Choroid plexus epithelial cell (primary cell): ENCODE measurements at regions not wholly inside any gene's neighbourhood (a gene's known extent, or its start where the extent isn't known, plus 50 kb on each side); places are given as distances from the start of the nearest gene placed in this dataset.
A peak's percentile ranks its signal among the peaks of the same experiment; 100 is the strongest.

ENCODE experiments used
- DNase-seq: peaks from one replicate; pipeline ENCODE4 v3.0.0-alpha.2; 2010; ENCODE audit warnings: low read depth
- H3K4me3 ChIP-seq: 2 replicates; pipeline ENCODE4 v1.5.1; 2011; ENCODE audit warnings: low read depth, mild to moderate bottlenecking, control low read depth, low read length, moderate library complexity
- CTCF ChIP-seq: conservative IDR thresholded peaks from 2 replicates; pipeline ENCODE4 v1.5.1; 2011; ENCODE audit warnings: low read depth, mild to moderate bottlenecking, control low read depth, inconsistent platforms, low read length, moderate library complexity

- no peak for TF ChIP-seq CTCF
- H3K4me3 ChIP-seq = no peak overlapping the region
- DNase-seq = no peak
Measured at GRCh38 chr11:130766650-130767565, 149.4 kb downstream of the SNX19 start.

- peak; percentile 51 for DNase-seq
- peak; percentile 1 for TF ChIP-seq CTCF
- H3K4me3 ChIP-seq = no peak overlapping the region
Measured at GRCh38 chr11:130769782-130770535, 146.3 kb downstream of the SNX19 start.

GRCh38 chr11:130771708-130772107 lies 144.6 kb downstream of the SNX19 start:
- TF ChIP-seq CTCF = no peak
- H3K4me3 ChIP-seq = no peak overlapping the region
- peak; percentile 52 for DNase-seq

GRCh38 chr11:130772266-130773227 lies 143.7 kb downstream of the SNX19 start:
- DNase-seq = peak; percentile 98
- no peak for TF ChIP-seq CTCF
- H3K4me3 ChIP-seq = no peak overlapping the region

- H3K4me3 ChIP-seq = no peak overlapping the region
- no peak for TF ChIP-seq CTCF
- peak; percentile 23 for DNase-seq
Measured at GRCh38 chr11:130773244-130773820, 142.9 kb downstream of the SNX19 start.

- no peak for DNase-seq
- no peak for TF ChIP-seq CTCF
- H3K4me3 ChIP-seq = no peak overlapping the region
Measured at GRCh38 chr11:130774703-130775102, 141.6 kb downstream of the SNX19 start.
